ENCODE measurements at regions not wholly inside any gene's neighbourhood (a gene's known extent, or its start where the extent isn't known, plus 50 kb on each side); places are given as distances from the start of the nearest gene placed in this dataset.

- ATAC-seq (no peak), FAIRE-seq (no peak), DNase-seq (no peak)
- WGBS, 2 donors = 77 to 79% methylated on average over 8 of the region's 8 CpGs
- H3K27me3 ChIP-seq = no peaks in the 10 kb centered on the region
- H3K4me3 ChIP-seq = no peak overlapping the region
- H3K27ac ChIP-seq = no peak overlapping the region
- H3K36me3 ChIP-seq = no peaks in the 10 kb centered on the region
- H3K4me1 ChIP-seq = no peaks in the 10 kb centered on the region
- TF ChIP-seq, protein P1, sequence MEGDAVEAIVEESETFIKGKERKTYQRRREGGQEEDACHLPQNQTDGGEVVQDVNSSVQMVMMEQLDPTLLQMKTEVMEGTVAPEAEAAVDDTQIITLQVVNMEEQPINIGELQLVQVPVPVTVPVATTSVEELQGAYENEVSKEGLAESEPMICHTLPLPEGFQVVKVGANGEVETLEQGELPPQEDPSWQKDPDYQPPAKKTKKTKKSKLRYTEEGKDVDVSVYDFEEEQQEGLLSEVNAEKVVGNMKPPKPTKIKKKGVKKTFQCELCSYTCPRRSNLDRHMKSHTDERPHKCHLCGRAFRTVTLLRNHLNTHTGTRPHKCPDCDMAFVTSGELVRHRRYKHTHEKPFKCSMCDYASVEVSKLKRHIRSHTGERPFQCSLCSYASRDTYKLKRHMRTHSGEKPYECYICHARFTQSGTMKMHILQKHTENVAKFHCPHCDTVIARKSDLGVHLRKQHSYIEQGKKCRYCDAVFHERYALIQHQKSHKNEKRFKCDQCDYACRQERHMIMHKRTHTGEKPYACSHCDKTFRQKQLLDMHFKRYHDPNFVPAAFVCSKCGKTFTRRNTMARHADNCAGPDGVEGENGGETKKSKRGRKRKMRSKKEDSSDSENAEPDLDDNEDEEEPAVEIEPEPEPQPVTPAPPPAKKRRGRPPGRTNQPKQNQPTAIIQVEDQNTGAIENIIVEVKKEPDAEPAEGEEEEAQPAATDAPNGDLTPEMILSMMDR (IDR thresholded peaks at IDR 0.05) = no peak
- intact Hi-C loops (cut with DNase I) = no loop called here
- no peaks in the 10 kb centered on the region for H3K9me3 ChIP-seq
Measured at GRCh38 chr4:188869581-188869980, 730.3 kb downstream of the TRIML1 start.

- DNase-seq (no peak), ATAC-seq (no peak), FAIRE-seq (no peak)
- Histone ChIP-seq H3K4me1 (no peaks in the 10 kb centered on the region), H3K36me3 (no peaks in the 10 kb centered on the region), H3K9me3 (no peaks in the 10 kb centered on the region), H3K27me3 (no peaks in the 10 kb centered on the region), H3K4me3 (no peak overlapping the region), H3K27ac (no peak overlapping the region)
- TF ChIP-seq, protein P1 (IDR thresholded peaks at IDR 0.05) = no peak
- WGBS, 2 donors = 70 to 84% methylated on average over 13 of the region's 13 CpGs
- intact Hi-C loops (cut with DNase I) = no loop called here
Measured at GRCh38 chr4:188872809-188873208, 733.6 kb downstream of the TRIML1 start.

DNA sequence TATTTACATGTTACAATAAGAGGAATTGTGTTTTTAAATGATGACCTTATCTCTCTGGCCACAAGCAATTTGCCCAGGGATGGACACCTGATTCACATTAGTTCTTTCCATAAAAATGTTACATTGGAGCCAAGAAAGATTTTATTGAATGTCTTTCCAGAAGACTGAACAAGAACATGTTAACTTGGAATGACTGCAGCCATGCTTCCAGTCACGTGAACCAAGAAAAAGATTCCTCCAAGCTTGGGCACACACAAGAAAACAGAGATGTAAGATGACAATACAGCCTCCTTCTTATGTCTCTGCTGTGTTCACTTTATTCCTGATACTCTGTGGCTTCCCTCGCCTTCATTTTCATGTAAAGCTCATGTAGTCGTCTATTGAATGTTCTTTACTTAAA lies 737.6 kb downstream of the TRIML1 start:
- TF ChIP-seq, protein P1 (IDR thresholded peaks at IDR 0.05) = no peak
- no peak overlapping the region for H3K27ac ChIP-seq
- no peaks in the 10 kb centered on the region for H3K27me3 ChIP-seq
- H3K4me1 ChIP-seq = no peaks in the 10 kb centered on the region
- WGBS, 2 donors = 57 to 63% methylated on average over 3 of the region's 3 CpGs
- intact Hi-C loops (cut with DNase I) = no loop called here
- H3K9me3 ChIP-seq = no peaks in the 10 kb centered on the region
- H3K4me3 ChIP-seq = no peak overlapping the region
- FAIRE-seq (no peak), DNase-seq (no peak), ATAC-seq (no peak)
- no peaks in the 10 kb centered on the region for H3K36me3 ChIP-seq

GRCh38 chr4:188879598-188879997 lies 740.4 kb downstream of the TRIML1 start:
- no peak for ATAC-seq
- no peak for FAIRE-seq
- no peak overlapping the region for H3K4me3 ChIP-seq
- 32 to 44% methylated on average over 2 of the region's 2 CpGs for WGBS, 2 donors
- H3K27me3 ChIP-seq = no peaks in the 10 kb centered on the region
- H3K4me1 ChIP-seq = no peaks in the 10 kb centered on the region
- DNase-seq = no peak
- intact Hi-C loops (cut with DNase I) = no loop called here
- H3K9me3 ChIP-seq = no peaks in the 10 kb centered on the region
- no peak overlapping the region for H3K27ac ChIP-seq
- H3K36me3 ChIP-seq = no peaks in the 10 kb centered on the region
- TF ChIP-seq, protein P1 (IDR thresholded peaks at IDR 0.05) = no peak

- intact Hi-C loops (cut with DNase I) = no loop called here
- Histone ChIP-seq H3K27me3 (no peaks in the 10 kb centered on the region), H3K9me3 (no peaks in the 10 kb centered on the region), H3K27ac (no peak overlapping the region), H3K36me3 (no peaks in the 10 kb centered on the region), H3K4me3 (no peak overlapping the region), H3K4me1 (no peaks in the 10 kb centered on the region)
- TF ChIP-seq, protein P1 (IDR thresholded peaks at IDR 0.05) = no peak
- ATAC-seq (no peak), DNase-seq (no peak), FAIRE-seq (no peak)
- WGBS, 2 donors = 54 to 73% methylated on average over 2 of the region's 2 CpGs
Measured at GRCh38 chr4:188887905-188888304, 748.7 kb downstream of the TRIML1 start.

All from pancreas (tissue), 10 donors.